ENCODE measurements at regions not wholly inside any gene's neighbourhood (a gene's known extent, or its start where the extent isn't known, plus 50 kb on each side); places are given as distances from the start of the nearest gene placed in this dataset.

GRCh38 chr5:72656756-72657513 is 149.7 kb upstream of the ZNF366 start:
- DNase-seq = no peak
- Histone ChIP-seq H3K4me3 (no peak overlapping the region), H3K9me3 (no peaks in the 10 kb centered on the region), H3K4me1 (ENCODE audit: insufficient read depth) (no peaks in the 10 kb centered on the region), H3K27ac (no peak overlapping the region), H3K27me3 (no peaks in the 10 kb centered on the region), H3K36me3 (no peaks in the 10 kb centered on the region)
- TF ChIP-seq EP300 (IDR thresholded peaks at IDR 0.05) = no peak
- TF ChIP-seq, protein P1, sequence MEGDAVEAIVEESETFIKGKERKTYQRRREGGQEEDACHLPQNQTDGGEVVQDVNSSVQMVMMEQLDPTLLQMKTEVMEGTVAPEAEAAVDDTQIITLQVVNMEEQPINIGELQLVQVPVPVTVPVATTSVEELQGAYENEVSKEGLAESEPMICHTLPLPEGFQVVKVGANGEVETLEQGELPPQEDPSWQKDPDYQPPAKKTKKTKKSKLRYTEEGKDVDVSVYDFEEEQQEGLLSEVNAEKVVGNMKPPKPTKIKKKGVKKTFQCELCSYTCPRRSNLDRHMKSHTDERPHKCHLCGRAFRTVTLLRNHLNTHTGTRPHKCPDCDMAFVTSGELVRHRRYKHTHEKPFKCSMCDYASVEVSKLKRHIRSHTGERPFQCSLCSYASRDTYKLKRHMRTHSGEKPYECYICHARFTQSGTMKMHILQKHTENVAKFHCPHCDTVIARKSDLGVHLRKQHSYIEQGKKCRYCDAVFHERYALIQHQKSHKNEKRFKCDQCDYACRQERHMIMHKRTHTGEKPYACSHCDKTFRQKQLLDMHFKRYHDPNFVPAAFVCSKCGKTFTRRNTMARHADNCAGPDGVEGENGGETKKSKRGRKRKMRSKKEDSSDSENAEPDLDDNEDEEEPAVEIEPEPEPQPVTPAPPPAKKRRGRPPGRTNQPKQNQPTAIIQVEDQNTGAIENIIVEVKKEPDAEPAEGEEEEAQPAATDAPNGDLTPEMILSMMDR (IDR thresholded peaks at IDR 0.05) = no peak
- no peak for TF ChIP-seq POLR2A (IDR thresholded peaks at IDR 0.05)
- 95 to 99% (median 96%) methylated on average over 2 of the region's 2 CpGs for WGBS, 3 donors
- intact Hi-C loops (cut with DNase I) = no loop called here

DNA sequence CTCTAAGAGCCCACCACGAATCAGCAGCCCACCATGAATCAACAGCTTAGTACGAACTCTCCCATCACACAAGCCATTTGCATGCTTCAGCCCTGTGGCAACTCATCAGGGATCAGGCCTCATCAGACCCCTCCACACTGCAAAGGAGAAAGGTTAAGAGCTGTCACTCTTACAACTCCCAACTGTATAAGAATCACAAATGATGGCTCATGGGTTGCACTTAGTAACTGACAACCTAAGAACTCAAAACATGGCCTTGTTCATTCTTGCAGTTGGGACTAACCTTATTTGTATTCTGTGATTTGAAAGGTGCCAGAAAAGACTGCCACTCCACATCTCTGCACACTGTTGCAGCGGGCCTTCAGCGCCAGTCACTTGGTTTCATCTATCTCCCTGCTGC is 149.1 kb upstream of the ZNF366 start:
- no peaks in the 10 kb centered on the region for H3K9me3 ChIP-seq
- 90 to 91% (median 91%) methylated on average over 4 of the region's 4 CpGs for WGBS, 3 donors
- H3K4me1 ChIP-seq (ENCODE audit: insufficient read depth) = no peaks in the 10 kb centered on the region
- no peak for DNase-seq
- intact Hi-C loops (cut with DNase I) = no loop called here
- no peaks in the 10 kb centered on the region for H3K27me3 ChIP-seq
- no peak overlapping the region for H3K4me3 ChIP-seq
- TF ChIP-seq POLR2A (IDR thresholded peaks at IDR 0.05) (no peak), EP300 (IDR thresholded peaks at IDR 0.05) (no peak)
- TF ChIP-seq, protein P1 (IDR thresholded peaks at IDR 0.05) = no peak
- H3K27ac ChIP-seq = no peak overlapping the region
- H3K36me3 ChIP-seq = no peaks in the 10 kb centered on the region

GRCh38 chr5:72654231-72654630 is 147.0 kb upstream of the ZNF366 start:
- 59 to 82% (median 75%) methylated on average over 2 of the region's 2 CpGs for WGBS, 3 donors
- Histone ChIP-seq H3K4me1 (ENCODE audit: insufficient read depth) (no peaks in the 10 kb centered on the region), H3K27me3 (no peaks in the 10 kb centered on the region), H3K4me3 (no peak overlapping the region), H3K9me3 (no peaks in the 10 kb centered on the region), H3K36me3 (no peaks in the 10 kb centered on the region), H3K27ac (no peak overlapping the region)
- intact Hi-C loops (cut with DNase I) = no loop called here
- no peak for DNase-seq
- TF ChIP-seq EP300 (IDR thresholded peaks at IDR 0.05) (no peak), POLR2A (IDR thresholded peaks at IDR 0.05) (no peak)
- TF ChIP-seq, protein P1 (IDR thresholded peaks at IDR 0.05) = no peak

DNA sequence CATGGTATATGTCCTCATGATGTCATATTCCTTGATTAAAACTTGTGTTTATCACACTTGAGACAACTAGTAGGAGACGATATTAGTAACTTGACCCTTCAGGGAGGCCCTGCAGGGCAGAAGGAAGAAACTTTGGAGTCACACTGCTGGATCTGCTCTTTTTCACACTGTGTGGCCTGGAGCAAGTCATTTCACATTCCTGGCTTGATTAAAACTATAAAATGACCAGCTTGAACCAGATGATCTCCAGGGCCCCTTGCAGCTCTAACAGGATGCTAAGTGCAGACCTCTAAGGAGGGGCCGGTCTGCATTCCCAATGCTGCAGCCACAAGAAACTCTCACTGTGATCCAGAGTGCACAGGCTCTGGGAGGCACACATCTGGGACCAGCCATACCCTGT is 146.4 kb upstream of the ZNF366 start:
- intact Hi-C loops (cut with DNase I) = no loop called here
- H3K27ac ChIP-seq = no peak overlapping the region
- WGBS, 3 donors = 57 to 68% (median 61%) methylated on average over 2 of the region's 2 CpGs
- DNase-seq = no peak
- no peaks in the 10 kb centered on the region for H3K27me3 ChIP-seq
- no peaks in the 10 kb centered on the region for H3K36me3 ChIP-seq
- no peak for TF ChIP-seq POLR2A (IDR thresholded peaks at IDR 0.05)
- TF ChIP-seq, protein P1 (IDR thresholded peaks at IDR 0.05) = no peak
- TF ChIP-seq EP300 (IDR thresholded peaks at IDR 0.05) = no peak
- no peaks in the 10 kb centered on the region for H3K9me3 ChIP-seq
- H3K4me3 ChIP-seq = no peak overlapping the region
- no peaks in the 10 kb centered on the region for H3K4me1 ChIP-seq (ENCODE audit: insufficient read depth)

All from ovary (tissue), 7 donors.